ENCODE measurements at regions not wholly inside any gene's neighbourhood (a gene's known extent, or its start where the extent isn't known, plus 50 kb on each side); places are given as distances from the start of the nearest gene placed in this dataset.

DNA sequence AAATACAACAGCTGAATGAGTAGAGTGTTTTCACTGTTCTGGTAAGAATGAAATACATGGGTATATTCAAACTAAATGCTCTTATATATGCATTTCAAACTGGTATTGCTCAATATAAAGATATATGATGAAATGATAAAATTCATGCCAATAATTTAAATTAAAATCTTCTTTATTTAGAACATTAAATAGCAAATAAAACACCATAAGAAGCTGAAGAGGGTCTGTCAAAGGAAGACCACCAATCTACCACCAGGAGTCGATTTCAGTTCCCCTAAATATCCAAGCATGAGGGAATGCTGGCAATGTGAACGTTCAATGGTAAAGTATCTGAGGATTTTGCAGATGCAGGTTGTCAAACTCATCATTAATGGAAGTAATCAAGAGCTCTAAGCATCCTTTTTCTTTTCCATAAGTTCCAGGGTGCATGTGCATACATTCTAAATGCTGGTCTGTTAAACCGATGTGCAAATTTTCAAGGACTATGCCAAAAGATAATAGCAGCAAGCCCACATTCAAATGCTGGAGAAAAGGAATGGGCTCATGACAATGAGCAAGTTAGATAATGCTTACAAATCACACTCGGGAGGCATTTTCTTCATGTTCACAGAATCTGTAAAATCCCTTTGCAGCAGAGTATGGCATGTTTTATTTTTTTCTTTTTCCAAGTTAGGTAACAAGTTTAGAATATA lies 118.8 kb upstream of the MTAP start:
- intact Hi-C loops (cut with DNase I), result no loop called here

DNA sequence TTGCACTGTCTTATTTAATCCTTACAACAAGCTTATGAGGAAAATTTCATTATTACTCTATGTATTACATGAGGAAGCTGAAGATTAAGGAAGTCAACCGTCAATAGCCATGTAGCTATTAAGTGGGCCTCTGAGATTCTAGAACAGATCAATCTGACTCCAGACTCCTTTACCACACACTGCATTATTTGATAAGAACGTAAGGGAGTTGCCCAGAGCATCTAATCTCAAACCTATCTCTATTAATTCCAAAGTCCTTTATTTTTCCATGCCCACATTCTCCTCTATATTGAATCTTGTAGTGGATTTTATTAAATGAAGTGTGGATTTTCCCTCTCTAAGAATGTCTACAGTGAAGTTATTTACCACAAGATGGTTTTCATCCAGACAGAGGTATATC lies 118.2 kb upstream of the MTAP start:
- intact Hi-C loops (cut with DNase I), result no loop called here
- DNase-seq (ENCODE audit: missing footprints) (no peak), ATAC-seq (no peak)

More for the DNA sequence above, 118.8 kb upstream of the MTAP start:
- no peak for DNase-seq (ENCODE audit: missing footprints)
- ATAC-seq, result no peak

DNA sequence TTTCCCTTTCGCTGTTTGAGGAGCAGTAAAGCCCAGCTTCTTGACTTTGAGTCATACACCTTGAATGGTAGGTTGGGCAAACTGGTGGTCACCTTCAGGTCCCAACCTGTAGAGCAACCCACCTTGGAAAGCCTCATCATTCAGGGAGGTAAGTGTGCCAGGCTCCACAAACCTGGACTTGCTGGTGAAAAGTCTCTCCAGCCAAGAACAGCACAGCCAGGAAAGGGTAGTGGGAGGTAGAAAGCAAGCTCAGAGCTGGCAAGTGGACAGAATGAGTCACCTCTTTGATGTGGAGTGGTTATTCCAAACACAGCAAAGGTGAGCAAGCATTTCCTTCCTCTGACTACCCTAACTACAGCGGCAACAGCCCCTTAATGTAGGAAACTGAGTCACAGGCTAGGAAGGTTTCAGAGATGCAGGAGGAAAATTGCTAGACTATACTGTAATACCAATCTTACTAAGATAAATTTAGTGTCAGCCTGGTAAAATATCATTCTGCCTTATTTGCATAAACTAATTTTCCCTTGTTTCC lies 117.5 kb upstream of the MTAP start:
- DNase-seq (ENCODE audit: missing footprints) (no peak), ATAC-seq (no peak)
- intact Hi-C loops (cut with DNase I), result no loop called here

DNA sequence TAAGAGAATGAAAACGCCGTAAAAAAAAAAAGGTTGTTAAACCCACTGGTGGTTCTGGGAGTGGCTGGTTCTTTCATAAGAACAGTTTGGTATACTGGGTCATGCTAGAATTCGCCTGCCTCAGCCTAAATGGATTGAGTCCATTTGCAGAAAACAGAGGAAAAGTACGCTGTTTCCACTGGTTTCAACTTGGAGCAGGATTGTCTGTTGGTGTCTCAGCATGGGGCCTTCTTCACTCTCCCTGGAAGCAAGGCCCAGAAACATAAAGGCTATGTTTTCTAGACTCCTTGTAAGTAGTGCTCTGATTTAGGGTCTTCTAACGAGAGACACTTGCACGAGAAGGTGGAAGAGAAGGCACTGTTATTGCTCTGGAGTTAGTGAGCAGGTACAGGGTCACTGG lies 116.9 kb upstream of the MTAP start:
- DNase-seq (ENCODE audit: missing footprints) (no peak), ATAC-seq (no peak)

DNA sequence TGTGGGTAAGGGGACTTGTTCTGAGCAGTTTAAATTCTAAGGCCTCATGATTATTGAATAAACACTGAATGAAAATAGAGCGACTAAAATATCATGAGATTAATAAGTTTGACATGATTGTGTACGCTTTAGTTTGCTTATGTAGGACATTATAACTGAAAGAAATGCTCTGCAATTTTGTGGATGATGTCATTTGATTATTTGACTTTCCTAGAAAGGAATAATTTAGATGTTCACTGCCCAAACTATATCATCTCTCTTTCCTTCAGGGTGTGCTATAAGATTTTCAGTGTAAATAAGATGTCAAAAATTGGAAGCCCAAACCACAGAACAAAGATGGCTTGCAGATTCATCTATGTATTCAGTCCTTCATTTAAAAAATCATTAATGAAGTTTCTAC lies 115.7 kb upstream of the MTAP start:
- no peak for ATAC-seq
- no peak for DNase-seq (ENCODE audit: missing footprints)
- intact Hi-C loops (cut with DNase I), result no loop called here

More for the DNA sequence above, 116.9 kb upstream of the MTAP start:
- intact Hi-C loops (cut with DNase I), result no loop called here

DNA sequence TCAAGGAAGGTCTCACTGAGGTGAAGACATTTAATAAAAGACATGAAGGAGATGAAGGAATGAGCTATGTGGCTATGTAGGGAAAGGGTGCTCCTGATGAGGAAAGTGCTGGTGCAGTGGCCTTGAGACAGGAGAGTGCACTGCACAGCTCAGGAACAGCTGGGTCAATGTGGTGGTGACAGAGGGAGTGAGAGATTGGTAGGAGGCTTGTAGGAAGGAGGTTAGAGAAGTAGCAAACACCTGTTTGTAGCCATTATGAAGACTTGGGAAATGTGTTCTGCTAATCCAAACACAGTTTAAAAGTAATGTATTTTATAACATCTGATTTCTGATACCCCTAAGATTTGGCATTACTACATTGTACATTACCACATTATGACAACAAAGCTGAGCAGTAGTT lies 115.1 kb upstream of the MTAP start:
- ATAC-seq (no peak), DNase-seq (ENCODE audit: missing footprints) (no peak)
- intact Hi-C loops (cut with DNase I), result no loop called here

DNA sequence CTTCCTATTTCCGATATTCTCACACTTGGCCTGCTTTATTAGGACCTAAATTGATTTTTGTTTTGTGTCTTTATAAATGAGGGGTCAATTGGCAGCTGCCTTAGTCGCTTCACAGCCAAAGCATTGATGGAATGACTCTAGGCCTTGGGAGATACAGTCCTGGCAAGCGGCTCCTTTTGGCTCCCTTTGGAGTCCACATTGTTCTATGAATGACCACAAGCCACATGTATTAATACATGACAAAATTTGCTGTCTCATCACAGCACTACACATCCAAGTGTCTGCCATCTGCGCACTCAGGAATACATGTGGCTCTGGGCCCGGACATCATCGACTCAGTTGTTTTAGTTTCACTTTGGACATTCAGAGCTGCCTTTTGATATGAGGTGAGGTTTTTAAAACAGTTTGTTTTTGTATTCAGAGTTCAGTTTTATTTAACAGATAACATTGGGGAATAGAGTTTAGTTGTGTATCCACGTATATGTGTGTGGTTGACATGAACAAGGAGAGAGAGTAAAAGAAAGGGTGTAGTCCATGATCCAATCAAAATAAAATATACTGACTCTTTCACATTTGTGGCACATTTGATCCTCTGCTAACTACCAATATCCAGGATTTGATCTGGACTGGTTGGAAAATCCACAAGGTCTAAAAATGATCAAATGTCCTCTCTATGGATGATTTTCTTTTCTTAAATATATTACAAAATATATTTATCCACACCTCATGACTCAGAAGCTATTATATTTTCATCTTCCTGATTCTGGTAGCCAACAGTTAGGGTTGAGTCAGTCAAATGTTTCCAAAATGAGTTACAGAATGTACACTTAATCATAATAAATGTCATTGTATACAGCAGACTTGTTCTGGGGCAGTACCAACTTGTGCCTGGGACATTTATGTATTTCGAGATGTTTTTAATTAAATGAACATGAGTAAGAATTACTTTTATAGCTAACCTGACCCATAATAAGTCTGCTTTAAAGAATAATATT lies 114.0 kb upstream of the MTAP start:
- DNase-seq (ENCODE audit: missing footprints) (no peak), ATAC-seq (peak; percentile 26)
- intact Hi-C loops (cut with DNase I), result no loop called here

DNA sequence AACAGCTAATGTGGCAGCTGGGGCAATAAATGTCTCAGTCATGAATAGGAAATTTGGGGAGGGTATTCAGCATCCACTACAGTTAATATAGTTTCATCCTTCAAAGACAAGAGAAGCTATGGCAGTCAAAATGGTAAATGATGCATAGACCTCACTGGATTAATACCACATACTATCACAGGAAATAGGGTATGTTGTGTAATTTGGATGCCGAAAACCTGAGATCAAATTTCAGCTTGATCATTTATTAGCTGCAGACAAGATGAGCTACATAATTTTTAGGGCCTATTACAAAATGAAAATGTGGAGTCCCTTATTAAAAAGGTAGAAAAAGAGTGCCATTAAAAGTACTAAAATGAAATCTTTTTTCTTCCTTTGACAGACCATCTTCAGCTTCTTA lies 112.6 kb upstream of the MTAP start:
- ATAC-seq (no peak), DNase-seq (ENCODE audit: missing footprints) (no peak)
- intact Hi-C loops (cut with DNase I), result no loop called here

DNA sequence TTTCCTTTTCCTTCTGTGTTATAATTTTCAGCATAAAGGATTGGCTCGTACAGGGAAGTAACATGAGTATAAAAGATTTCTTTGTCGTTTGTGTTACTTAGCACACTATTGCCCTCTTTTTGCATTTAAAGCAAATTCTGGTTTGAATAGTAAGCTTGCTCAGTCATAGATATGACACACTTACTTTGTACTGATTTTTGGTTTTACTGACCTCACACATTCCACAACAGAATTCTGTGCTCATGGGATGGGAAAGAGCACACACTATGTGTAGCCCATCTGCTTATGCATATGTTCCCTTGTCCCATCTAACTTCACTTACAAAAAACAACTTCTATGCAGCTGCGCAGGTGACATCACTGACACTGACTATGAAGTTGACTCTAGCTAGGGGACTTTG lies 111.9 kb upstream of the MTAP start:
- DNase-seq (ENCODE audit: missing footprints) (no peak), ATAC-seq (no peak)
- intact Hi-C loops (cut with DNase I), result no loop called here

DNA sequence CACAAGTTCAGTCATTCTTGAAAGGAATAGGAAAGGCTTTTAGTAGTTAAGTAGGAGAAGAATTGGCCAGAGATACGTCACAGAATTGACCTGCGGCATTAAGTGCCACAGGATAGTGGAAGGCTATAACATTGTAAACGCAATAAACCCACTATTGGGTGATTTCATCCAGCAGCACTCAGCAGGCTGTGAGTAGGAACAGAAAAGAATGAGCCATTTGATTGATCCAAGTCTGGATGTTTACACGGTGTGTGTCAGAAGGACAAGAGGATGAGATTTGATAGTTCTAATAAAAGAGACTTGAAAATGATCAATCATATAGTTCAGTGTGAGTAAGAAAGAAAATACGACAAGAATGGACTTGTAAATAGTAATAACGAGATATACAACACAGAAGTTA lies 110.0 kb upstream of the MTAP start:
- ATAC-seq (no peak), DNase-seq (ENCODE audit: missing footprints) (no peak)
- intact Hi-C loops (cut with DNase I), result no loop called here

DNA sequence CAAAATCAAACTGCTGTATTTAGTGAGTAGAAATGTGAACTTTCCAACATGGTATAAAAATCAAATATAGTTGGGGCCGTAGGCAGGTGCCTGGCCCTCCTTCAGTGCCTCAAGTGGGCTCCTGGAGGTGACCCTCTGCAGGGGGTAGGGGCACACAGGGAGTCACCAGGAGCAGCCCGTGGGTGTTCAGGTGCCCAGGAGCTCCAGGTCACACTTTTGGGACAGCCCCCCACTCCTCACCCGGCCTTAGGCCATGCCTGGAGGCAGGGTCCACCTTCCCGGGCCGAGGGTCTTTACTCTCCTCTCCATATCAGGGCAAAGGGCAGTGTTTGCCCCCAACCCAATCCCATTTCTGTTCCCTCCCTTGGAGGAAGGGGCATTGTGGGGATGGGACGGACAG lies 108.0 kb upstream of the MTAP start:
- intact Hi-C loops (cut with DNase I), result no loop called here
- DNase-seq (ENCODE audit: missing footprints) (no peak), ATAC-seq (no peak)

DNA sequence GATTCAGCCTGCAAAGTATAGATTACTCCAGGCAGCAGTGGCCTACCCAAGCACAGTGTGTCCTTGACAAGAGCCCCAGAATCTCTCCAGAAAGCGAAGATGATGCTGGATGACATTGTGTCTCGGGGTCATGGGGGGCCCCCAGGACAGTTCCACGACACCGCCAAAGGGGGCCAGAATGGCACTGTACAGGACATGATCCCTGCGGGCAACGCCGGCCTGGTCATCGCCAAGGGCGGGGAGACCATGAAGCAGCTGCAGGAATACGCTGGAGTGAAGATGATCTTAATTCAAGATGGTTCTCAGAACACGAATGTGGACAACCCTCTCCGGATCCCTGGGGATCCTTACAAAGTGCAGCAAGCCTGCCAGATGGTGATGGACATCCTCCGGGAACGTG lies 107.0 kb upstream of the MTAP start:
- intact Hi-C loops (cut with DNase I), result no loop called here
- ATAC-seq (no peak), DNase-seq (ENCODE audit: missing footprints) (no peak)

DNA sequence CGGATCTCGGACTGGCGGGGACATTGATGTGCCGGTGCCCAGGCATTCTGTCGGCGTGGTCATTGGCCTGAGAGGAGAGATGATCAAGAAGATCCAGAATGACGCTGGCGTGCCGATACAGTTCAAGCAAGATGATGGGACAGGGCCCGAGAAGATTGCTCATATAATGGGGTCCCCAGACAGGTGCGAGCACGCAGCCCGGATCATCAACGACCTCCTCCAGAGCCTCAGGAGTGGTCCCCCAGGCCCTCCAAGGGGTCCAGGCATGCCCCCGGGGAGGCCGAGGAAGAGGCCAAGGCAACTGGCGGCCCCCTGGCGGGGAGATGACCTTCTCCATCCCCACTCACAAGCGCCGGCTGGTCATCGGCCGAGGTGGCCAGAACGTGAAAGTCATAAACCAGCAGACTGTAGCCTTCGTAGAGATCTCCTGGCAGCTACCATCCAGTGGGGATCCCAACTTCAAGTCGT lies 106.5 kb upstream of the MTAP start:
- no peak for ATAC-seq
- intact Hi-C loops (cut with DNase I), result no loop called here
- DNase-seq (ENCODE audit: missing footprints), result no peak

DNA sequence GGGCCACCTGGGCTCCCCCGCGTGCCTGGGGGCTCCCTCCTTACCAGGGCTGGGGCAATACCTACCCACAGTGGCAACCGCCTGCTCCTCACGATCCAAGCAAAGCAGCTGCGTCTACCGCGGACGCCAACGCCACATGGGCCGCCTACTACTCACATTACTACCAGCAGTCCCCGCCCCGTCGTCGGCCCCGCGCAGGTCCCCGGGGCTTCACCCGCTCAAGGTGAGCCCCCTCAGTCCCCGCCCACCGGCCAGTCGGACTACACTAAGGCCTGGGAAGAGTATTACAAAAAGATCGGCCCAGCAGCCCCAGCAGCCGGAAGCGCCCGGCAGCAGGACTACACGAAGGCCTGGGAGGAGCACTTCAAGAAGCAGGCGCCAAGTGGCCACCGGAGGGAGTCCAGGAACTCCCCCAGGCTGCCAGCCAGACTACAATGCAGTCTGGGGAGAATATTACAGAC lies 106.0 kb upstream of the MTAP start:
- ATAC-seq (no peak), DNase-seq (ENCODE audit: missing footprints) (peak; percentile 63)
- intact Hi-C loops (cut with DNase I), result no loop called here

DNA sequence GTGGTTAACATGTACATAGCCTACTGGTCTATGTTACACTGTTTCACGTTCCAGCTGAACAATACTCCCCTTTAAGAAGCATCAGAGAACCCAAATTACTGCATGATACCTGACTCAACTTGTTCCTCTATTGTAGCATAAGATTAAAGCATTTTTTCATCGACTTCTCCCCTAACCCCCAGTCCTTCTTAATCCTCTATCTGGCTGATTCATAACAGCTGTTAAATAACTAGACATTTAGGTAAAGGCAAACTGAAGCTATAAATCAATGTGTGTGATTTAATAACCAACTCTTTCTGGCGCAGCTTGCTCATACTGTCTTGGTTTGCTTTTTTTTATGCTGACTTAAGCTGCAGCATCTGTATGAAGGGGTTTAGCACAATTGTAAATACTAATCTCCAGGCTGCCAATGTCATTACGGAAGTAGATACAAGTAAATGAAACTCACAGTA lies 94.2 kb upstream of the MTAP start:
- intact Hi-C loops (cut with DNase I), result no loop called here
- ATAC-seq (no peak), DNase-seq (ENCODE audit: missing footprints) (no peak)

DNA sequence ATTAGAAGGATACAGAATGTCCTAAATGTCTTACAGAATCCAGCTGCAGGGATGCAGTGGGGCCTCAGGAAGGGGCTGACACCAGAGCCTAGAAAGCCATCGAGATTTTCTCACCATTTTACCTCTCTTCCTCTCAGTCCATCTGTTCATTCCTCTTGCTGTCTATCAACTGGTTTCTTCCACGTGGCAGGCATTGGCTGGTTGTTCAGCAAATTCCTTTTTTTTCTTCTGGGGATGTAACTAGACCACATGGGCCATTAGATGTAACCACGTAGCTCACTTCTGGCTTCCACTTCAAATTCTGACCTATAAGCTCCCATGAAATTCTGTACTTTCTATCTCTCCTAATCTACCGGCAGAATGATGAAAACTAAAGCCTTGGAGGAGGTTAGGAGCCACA lies 93.6 kb upstream of the MTAP start:
- intact Hi-C loops (cut with DNase I), result no loop called here
- DNase-seq (ENCODE audit: missing footprints) (no peak), ATAC-seq (no peak)

DNA sequence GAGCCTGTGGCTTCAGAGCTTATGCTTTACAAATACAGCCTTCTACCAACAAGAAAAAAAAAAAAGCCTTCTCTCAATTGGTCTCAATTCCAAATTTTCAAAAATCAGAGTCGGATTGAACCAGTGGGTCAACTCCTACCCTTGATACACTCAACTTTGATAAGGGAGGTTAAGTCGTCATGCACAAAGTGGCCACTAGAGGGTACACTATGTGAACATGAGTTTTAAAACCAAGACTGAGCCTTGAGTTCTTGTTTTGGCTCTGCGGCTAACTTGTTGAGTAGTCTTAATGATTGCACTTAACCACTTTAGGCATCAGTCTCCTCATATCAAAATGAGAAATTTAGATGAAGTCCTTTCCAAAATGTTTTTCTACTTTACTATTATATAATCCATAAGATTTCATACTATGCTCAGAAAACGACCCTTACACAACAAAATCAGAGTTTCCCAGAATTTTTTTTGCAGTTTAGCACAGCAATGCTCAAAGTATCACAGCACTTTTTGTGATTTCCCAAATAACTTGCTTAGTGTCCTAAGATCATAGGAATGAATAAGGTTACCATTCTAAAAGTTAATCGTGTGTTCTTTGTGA lies 92.9 kb upstream of the MTAP start:
- intact Hi-C loops (cut with DNase I), result no loop called here
- DNase-seq (ENCODE audit: missing footprints), result no peak

DNA sequence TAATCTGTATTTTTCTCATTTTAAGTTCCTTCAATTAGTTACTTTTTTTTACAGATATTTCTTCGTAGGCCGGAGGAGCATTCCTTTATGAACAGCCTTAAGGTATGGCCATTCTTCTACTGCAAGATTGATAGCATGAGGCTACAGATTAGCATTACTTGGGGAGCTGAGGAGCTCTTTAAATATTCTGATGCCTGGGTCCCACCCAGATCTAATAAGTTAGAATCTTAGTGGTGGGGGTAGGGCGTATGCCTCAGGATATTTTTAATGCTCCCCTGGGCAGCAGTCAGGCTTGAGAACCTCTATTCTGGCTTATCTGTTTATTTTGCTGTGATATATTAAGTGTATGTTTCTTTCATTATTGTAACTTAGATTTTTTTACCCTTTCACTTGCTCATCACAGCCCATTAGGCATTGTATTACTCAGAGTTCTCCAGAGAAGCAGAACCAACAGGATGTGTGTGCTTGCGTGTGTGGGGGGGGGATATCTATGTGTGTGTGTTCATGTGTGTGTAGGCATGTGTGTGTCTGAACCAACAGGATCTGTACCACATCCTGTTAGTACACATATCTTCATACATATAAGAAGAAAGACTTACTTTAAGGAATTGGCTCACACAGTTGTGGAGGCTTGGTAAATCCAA lies 91.8 kb upstream of the MTAP start:
- no peak for ATAC-seq
- intact Hi-C loops (cut with DNase I), result no loop called here
- DNase-seq (ENCODE audit: missing footprints), result no peak

More for the DNA sequence above, 92.9 kb upstream of the MTAP start:
- no peak for ATAC-seq

DNA sequence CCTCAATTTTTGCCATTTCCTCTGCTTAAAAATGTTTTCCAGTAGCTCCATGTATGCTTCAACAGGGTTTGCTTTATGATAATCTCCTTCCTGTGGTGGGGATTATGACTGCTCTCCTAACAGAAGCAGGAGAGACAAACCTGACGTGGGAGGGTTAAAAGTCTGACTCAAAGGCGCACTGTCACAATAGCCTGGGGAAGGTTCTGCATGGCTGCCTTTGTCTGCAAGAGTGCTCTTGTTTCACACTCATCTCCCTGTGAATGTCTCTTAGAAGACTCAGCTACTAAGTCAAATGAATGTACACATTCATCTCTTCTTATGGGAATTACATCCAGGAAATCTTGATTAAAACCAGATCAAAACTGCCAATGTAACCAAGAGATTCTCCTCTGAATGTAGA lies 90.9 kb upstream of the MTAP start:
- intact Hi-C loops (cut with DNase I), result no loop called here
- DNase-seq (ENCODE audit: missing footprints) (no peak), ATAC-seq (no peak)

Measured in Right ventricle myocardium inferior (tissue), 1 donor.